OCI-LY3 (cell line): ENCODE measurements at regions not wholly inside any gene's neighbourhood (a gene's known extent, or its start where the extent isn't known, plus 50 kb on each side); places are given as distances from the start of the nearest gene placed in this dataset.

Experiments used
- EZH2phosphoT487 ChIP-seq: fragments of 200-600 bp; shearing (Covaris generic); IDR thresholded peaks from 2 replicates; pipeline ENCODE4 v1.6.1; 2018; ENCODE audit warnings: antibody characterized with exemption, mixed run types, low read depth
- TF ChIP-seq, protein P1 (sequence below): fragments of 200-600, 300-600 bp; sonication (generic); IDR thresholded peaks from 2 replicates; pipeline ENCODE4 v1.5.1; 2014; ENCODE audit warnings: antibody characterized with exemption, low read length, low read depth

DNA sequence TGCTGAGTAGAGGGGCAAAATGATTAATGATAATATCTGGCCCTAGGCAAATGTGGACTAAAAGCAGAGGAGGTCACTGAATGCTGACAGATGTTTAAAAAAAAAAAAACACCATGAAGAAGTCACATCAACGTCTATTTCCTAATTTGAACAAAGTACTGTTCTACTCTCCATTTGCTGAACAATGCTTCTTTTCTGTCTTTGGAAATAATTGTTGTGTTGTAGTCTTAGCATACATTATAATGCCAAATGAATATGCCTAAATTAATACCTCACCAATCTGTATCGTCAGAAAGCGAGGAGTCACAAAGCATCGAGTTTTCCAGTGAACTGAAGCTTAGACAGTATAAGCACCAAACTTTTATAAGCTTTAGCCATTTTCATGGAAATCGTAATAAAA is 140.9 kb upstream of the JADE1 start:
- TF ChIP-seq, protein P1, sequence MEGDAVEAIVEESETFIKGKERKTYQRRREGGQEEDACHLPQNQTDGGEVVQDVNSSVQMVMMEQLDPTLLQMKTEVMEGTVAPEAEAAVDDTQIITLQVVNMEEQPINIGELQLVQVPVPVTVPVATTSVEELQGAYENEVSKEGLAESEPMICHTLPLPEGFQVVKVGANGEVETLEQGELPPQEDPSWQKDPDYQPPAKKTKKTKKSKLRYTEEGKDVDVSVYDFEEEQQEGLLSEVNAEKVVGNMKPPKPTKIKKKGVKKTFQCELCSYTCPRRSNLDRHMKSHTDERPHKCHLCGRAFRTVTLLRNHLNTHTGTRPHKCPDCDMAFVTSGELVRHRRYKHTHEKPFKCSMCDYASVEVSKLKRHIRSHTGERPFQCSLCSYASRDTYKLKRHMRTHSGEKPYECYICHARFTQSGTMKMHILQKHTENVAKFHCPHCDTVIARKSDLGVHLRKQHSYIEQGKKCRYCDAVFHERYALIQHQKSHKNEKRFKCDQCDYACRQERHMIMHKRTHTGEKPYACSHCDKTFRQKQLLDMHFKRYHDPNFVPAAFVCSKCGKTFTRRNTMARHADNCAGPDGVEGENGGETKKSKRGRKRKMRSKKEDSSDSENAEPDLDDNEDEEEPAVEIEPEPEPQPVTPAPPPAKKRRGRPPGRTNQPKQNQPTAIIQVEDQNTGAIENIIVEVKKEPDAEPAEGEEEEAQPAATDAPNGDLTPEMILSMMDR, result no peak
- TF ChIP-seq EZH2phosphoT487, result no peak
